Right kidney (tissue), 1 donor: ENCODE measurements at regions not wholly inside any gene's neighbourhood (a gene's known extent, or its start where the extent isn't known, plus 50 kb on each side); places are given as distances from the start of the nearest gene placed in this dataset.

ENCODE experiments used
- DNase-seq: peaks from one replicate; pipeline ENCODE4 v3.0.0-alpha.2; 2016

DNA sequence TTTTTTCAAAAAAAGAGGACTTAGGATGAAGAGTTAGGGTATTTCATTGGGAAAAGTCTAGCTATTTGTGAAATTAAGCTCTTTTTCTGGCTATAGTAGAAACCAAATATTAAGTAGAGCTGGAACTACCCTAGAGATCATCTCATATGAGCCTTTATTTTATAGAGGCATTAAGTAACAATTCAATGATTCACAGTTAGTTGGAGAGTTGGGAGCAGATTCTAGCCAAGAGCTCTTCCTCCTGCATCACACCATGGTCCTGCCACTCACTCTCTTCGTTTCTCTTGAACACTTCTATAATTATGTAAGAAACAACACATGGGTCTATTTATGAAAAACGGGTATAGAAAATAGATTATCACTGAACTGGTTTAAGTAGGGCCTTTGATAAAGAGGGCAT is 76.1 kb upstream of the ANK3 start:
- no peak for DNase-seq

DNA sequence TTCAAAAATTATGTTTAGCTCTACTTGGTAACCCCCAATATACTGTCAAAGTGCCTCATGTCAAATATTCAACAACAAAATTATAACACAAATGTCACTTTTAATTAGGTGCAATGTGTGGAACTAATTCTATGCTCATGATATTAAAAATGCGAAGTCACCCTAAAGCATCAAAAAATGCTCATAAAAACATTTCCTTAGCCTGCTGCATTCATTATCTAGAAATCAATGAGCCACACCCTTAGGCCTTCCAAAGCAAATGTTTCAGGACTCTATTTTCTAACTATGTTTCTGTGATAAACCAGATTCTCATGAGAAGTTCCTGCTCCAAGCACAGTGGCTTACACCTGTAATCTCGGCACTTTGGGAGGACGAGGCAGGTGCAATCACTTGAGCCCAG is 75.0 kb upstream of the ANK3 start:
- DNase-seq: no peak

DNA sequence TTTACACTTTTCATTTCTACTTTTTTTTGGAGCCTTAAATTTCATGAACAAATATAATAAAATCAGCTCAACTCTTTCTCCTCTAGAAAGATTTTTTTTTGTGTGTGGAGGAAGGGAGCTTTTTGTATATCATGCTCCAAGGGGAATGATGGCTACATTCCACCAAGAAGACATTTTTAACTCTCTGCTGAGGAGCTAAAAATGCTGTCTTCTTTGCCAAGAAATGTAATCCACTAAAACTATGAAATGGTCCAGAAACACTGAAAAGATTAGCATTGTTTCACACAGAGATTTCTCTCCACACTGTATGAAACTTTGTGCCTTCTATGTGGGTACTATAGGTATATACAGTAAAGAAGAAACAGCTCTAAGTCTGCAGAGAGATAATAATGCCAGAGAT is 74.1 kb upstream of the ANK3 start:
- DNase-seq: no peak

DNA sequence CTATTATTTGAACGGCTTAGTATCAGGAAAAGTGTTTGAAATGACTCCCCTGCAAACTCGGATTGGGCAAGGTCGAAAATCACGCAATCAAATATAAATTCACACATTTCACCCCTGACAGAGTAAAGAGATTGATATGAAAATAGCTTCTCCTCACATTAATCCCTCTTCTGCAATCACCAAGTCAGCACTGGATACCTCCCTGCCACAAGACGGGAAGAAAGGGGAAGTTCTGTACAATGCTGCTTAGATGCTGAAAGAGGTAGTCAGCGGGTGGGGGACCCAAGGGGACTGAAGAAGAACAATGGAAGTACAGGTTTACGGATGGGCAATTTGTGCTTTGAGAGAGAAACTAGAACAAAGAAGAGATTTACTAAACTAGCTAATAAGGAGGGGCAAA is 72.0 kb upstream of the ANK3 start:
- DNase-seq: no peak

DNA sequence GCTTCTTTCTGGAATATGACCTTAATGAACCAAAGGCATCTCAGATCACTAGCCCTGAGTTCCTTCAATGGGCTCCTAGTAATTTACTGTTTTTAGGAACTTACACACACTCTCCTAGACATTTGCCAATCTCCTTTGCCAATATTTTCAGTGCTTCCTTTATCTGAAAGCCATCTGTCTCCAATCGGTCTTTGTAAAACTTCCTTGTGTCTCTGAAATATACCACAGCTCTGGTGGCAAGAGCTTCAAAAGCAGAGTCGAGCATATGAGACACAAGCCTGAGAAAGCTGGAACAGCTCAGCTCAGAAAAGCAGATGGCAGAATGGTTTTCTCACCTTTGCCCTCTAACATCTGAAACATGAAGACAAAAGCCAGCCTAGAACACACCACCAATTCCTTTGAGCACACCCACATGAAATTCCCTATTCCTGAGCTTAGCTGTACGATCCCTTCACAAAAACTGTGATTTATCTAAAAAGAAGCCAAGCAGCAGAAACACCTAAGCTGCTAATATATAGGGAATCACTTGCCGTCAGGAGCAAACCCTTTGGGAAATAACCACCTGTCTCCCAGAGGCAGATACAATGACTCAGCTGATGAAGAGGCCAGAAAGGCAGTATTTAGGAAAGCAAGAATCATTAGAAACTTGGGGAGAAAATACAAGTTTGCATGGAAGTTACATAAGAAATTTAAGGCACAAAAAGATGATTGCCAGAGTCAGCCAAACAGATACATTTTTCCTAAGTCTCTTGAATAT is 70.2 kb upstream of the ANK3 start:
- no peak for DNase-seq

DNA sequence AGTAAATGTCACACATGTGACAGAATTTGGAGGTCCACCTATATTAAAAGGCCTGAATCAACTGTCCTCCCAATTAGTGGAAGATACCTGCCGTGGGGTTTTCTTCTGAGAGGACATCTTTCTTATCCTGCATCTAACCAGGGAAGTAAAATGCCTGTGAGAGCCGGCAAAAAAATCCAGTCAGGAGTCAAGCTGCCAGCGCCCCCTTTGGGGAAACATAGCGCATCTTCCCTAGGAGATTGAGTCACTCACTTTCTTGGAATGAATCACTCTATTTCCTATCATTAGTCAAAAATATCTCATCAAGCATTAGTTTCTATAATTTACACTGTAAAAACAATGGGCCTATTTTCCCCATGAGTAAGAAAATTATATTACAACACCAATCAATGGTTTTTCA is 66.4 kb upstream of the ANK3 start:
- DNase-seq: no peak

DNA sequence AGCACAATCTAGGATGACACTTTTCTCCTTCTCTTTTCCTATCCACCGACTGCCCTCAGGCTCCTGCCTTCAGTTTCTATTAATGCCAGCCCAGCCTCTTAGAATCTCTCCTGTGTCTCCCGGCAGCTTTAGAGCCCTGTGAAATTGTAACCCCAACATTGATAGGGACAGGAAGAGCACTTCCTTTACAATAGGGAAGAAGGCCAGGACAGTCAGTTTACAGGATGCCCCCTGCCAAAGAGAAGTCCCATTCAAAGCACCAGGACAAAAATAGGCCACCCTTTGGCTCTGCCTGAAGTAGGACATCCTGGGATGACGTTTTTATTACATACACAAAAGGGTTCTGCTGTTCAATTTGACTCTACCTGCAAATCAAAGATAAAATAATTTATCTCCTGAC is 64.7 kb upstream of the ANK3 start:
- no peak for DNase-seq

DNA sequence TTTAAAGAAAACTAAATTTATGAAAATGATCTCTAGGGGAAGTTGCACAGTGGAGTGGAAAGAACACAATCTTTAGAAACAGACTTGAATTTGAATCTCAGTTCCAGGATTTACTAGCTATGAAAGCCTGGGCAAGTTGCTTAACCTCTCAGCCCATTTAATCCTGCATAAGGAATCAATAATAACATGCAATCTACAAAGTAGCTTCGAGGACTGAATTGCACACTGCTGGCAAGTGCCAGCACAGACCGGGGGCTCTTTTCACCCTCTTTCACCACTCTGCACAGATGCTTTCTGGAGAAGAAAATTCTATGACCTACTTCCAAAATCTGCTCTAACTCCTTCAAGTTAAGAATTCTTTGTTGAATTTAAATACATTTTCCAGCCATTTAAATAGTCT is 63.4 kb upstream of the ANK3 start:
- DNase-seq: no peak

DNA sequence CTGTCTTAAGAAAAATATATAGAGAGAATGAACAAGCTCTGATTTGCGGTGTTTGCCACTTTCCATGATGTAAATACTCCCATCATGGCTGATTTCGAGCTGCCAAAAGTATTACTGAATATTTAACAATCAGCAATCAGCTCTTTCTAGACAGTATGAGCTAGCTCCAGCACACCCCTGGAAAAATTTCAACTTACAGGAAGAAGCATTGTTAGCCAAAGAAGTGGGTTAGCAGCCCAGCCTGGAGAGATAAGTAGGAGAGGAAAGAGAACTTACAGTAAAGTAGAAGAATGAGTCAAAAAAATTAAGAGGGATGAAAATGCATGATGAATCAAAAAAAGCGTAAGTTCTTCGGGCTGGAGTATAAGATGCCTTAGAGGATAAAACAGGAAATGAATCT is 60.6 kb upstream of the ANK3 start:
- DNase-seq: no peak

DNA sequence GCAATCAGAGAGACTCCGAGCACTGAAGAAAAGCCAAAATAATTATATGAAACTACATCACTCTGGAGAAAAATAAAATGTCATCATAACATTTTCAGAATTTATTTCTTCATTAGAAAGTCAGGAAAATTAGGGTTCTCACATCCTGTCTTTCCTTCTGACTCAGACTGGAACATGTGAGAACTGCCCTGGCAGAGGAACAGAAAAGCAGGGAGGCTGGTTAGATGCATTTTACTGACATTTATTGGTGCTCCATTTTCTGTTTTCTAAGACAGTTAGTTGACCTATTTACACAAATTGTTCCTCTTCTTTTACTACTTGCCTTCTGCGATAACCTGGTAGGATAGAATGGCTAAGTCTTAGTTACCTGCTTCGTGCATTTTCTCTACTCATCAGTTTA is 58.6 kb upstream of the ANK3 start:
- DNase-seq: no peak

DNA sequence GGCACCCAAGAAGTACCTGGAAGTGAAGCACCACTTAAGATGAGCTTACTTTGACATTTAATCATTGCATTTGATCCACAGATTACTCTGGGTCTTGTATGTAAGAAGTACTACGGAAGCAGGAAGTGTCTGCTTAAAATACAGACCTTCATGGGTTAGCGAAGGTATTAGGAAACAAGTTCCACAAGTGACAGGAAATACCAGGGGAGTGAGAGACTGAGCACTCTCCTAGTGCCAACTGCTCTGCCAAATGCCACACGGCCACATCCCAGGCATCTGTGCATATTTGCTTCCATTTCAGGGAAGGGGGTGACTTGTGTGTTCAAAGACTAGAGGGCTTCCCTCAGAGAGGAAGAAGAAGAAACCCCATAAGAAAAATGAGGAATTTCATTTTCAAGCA is 57.2 kb upstream of the ANK3 start:
- no peak for DNase-seq

DNA sequence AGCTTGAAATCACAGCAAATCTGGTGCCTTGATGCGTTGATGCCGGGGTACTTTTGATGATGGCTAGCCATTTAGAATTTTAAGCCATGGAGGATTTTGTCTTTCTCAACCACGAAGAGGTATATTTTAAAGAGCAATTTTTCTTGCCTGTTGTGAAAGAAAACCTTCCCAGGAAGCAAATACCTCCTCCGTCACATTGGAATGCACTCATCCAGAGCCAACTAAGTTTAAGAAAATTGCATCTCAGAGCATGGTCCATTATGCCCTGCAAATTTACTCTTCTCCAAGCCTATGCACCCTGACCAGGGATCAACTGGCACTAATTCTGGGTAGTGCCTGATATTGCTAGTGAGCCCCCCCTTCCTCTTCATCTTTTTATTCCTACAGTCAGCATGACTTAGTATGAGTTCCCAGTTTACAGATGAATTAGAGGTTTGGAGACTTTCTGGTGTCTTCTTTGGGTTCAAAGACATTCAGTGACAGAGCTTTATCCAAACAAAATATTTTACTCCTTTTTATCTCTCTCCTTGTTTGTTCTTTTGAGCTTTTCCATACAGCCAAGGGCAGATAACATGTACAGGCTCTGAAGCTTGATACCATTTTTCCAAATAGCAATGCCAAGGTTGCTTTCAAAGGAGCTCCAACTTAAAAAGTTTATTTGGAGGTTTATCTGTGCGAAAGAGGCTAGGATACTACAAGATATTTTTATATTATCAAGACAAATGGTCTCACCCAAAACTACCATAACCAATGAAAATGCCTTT is 56.6 kb upstream of the ANK3 start:
- no peak for DNase-seq

DNA sequence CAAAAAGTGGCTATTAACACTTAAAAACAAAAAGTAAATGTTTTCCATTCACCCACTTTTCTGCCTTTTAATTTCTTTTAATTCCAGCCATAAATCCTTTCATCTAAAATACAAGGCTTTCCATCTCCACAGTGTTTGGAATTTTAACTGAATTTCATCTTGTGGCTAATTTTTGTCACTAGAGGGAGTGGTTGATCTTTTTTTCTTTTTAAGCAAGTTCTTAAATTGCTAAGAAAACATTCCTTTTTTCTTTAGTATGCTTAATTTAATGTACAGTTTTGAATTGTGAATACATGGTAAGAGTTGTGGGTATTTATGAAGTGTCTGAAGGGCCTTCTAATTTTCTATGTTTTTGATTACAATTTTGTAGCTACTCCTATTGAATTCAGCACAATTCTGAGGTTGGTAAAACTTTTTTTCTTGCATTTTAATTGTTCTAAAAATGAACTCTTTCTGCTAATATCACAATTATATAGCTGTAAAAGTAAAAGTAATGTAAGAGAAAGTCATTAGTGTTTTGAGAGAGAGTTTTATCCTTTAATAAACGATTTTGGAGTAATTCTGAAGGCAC is 54.9 kb upstream of the ANK3 start:
- DNase-seq: no peak

DNA sequence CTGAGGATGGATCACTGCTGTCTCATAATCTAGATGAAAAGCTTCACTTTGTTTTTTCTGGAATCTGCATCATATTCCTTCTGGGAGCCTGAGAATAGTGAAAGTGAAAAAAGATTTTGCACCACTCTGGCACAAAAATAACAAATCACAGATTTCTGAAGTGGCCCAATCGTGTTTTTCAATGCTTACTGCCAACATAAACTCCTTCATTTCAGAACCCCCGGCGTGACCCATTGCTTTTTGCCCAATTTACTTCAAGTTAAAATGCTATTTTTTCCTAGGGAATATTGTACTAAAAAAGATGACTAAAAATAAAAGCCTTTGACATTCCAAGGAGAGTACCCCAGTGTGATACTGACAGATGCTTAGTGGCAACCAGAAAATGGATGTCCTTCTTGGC is 53.7 kb upstream of the ANK3 start:
- no peak for DNase-seq

DNA sequence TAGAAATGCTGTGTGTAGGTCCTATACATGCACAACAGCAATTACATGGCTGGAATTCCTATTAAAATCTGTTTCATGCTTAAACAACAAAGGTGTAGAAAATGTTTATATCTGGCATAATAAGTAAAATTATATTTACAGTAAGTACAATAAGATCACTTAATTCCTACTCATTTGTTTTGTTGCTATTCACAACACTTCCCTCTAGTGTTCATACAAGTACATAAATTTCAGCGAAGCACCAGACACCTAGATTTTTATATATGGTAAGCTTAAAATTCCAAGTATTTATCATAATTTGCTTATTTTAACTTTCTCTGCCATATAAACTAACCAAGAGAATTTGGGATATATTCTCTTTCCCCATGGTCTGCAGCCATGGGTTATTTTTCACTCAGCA is 51.8 kb upstream of the ANK3 start:
- DNase-seq: no peak

DNA sequence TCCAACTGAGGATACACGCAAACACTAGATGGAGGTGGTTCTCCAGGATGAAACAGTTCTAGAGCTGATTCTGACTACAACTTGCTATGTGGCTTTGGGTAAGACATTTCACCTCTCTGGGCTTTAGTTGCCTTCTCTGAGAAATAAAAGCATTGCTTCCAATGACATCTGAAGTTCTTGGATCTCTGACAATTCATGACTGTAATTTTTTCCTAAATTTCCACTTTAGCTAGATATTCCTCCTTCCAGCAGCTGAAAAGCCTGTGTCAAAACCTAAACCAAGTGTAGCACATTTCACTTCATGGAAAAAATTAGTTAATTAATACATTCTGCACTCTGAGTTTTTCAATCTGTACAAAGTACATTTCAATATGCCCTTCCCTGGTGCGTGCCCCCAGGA is 50.0 kb upstream of the ANK3 start:
- DNase-seq: no peak
